ENCODE measurements at regions not wholly inside any gene's neighbourhood (a gene's known extent, or its start where the extent isn't known, plus 50 kb on each side); places are given as distances from the start of the nearest gene placed in this dataset.
A peak's percentile ranks its signal among the peaks of the same experiment; 100 is the strongest.

DNA sequence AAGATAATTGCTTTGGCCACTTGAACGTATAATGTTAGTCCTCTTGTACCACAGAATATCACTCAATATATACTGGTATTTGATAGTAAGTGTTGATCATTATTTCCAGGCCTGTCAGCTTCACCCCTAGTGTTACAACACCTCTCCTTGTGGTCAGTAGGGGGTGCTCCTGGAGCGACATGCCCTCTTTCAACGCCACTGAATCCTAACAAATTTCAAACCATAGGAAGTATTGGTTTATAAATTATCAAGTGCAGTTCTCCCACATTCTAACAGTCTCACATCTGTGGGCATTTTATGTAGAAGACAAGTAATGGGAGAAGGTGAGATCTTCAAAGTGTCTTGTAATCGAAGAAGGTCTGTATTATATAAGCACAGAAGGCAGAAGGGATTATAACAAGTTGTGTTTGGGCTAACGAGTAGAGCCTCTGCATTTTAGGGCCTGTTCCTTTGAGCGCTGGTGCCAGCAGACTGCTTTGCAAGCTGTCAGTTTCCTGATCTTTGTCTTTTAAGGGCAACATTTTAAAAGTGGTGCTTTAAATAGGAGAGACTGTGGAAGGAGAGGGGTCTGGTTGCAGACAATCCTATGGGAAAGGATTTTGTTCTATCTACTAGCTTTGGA is 57.1 kb upstream of the CEP162 start:
- in situ Hi-C loops (cut with HindIII; ENCODE audit: low pct_unique_long_range_greater_than_20kb, low sequenced_read_pairs), result no loop called here

DNA sequence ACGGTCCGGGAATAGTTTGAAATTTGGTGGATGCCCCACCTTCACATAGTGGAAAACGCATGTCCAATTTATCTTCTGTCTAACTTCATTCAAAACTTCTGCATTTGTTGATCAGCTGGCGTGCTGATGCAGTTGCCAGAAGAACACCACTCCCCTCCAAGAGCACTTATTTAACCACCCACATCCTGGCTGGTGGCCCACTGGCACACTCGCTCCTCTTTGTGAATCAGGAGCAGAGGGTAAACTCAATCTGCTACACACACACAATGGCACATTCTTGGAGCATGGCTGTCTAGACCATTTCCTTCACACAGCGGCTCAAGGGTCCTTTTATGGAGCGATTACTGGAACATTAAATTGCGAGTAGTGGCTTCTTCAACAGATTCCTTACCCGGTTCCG is 55.1 kb upstream of the CEP162 start:
- no peak for DNase-seq (ENCODE audit: low read depth, low spot score)
- in situ Hi-C loops (cut with HindIII; ENCODE audit: low pct_unique_long_range_greater_than_20kb, low sequenced_read_pairs), result no loop called here

More for the DNA sequence above, 57.1 kb upstream of the CEP162 start:
- DNase-seq (ENCODE audit: low read depth, low spot score), result peak; percentile 50

DNA sequence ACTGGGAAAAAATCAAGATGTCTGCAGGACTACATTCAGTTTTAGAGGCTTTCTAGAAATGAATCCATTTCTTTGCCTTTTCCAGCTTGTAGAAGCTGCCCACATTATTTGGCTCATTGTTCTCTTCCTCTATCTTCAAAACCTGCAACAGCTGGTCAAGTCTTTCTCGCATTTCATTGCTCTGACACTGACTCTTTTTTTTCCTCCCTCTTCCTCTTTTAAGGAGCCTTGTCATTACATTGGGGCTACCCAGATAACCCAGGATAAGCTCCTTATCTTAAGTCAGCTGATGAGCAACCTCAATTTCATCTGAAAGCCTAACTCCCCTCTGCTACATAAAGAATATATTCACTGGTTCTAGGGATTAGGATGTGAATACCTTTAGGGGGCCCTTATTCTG is 53.2 kb upstream of the CEP162 start:
- in situ Hi-C loops (cut with HindIII; ENCODE audit: low pct_unique_long_range_greater_than_20kb, low sequenced_read_pairs), result no loop called here
- DNase-seq (ENCODE audit: low read depth, low spot score), result no peak

DNA sequence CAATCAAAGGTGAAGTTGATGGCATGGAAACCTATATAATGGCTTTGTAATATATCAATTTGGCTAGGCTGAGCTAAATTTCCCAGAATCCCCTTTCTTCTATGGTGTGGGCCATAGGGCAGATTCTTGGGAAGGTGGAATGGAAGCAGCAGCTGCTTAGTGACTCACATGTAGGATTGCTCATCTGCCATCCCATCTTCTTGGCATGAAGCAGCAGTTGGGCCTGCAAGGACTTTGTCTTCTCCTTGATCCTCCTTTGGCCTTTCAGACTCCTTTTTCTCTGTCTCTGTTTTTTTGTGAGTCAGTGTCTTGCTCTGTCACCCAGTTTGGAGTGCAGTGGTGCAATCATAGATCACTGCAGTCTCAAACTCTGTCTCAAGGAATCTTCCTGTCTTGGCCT is 52.6 kb upstream of the CEP162 start:
- DNase-seq (ENCODE audit: low read depth, low spot score), result no peak
- in situ Hi-C loops (cut with HindIII; ENCODE audit: low pct_unique_long_range_greater_than_20kb, low sequenced_read_pairs), result no loop called here

DNA sequence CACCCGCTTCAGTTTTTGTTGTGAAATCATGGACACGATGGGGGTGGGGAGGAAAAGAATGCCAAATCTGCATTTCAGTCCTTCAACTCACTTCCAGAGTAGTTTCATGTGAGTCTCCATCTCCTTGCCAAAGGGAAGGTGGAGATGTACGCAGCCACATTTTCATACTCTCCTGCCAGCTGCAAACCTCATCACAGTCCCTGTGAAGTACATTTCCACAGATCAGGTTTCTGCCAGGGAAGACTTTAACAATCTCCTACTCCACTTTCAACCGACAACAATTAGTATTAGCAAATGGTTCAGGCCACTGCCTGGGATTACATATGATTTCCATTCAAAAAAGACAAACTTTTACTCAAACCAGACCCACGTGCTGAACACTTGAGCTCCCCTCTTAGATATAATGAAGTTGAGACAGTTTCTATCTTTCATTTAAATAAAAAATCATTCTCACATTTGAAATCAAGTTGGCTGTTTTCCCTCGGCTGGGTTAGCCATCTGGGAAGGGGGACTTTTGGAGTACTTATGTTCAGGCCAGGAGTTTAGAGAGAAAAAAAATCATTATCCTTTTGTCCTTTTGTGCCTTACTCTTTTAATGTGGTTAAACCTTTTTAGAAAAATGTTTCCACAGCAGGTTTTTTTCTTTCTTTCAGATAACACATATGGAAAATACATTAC is 51.0 kb upstream of the CEP162 start:
- in situ Hi-C loops (cut with HindIII; ENCODE audit: low pct_unique_long_range_greater_than_20kb, low sequenced_read_pairs), result no loop called here
- no peak for DNase-seq (ENCODE audit: low read depth, low spot score)
